Body of pancreas (tissue), 4 donors: ENCODE measurements at regions not wholly inside any gene's neighbourhood (a gene's known extent, or its start where the extent isn't known, plus 50 kb on each side); places are given as distances from the start of the nearest gene placed in this dataset.

Source experiments
- ATAC-seq: fragments of 150-250 bp; one replicate; pipeline ENCODE4 v1.9.1; 2016
- DNase-seq, 4 donors: peaks; one replicate each; pipeline ENCODE4 v3.0.0-alpha.2; 2019
- H3K27ac ChIP-seq, 4 donors: fragments of 200-600 bp; sonication (generic); 1 replicate in 3 of 4; 2 replicates in 1 of 4; pipeline versions ENCODE4 v1.5.1 to v1.6.1; 2016 to 2019; ENCODE audit warnings: mild to moderate bottlenecking in 1 of 4, mixed read lengths in 1 of 4, moderate library complexity in 1 of 4
- H3K27me3 ChIP-seq, 2 donors: fragments of 200-600 bp; sonication (generic); one replicate each; pipeline ENCODE4 v1.6.0; 2016; ENCODE audit warnings: mild to moderate bottlenecking in 1 of 2
- H3K36me3 ChIP-seq, 2 donors: fragments of 200-600 bp; sonication (generic); replicated peaks in 1 of 2; 2 replicates each; pipeline ENCODE4 v1.5.1; 2016; ENCODE audit warnings: low read depth in 2 of 2; ENCODE audit not compliant: insufficient read depth in 1 of 2
- H3K4me1 ChIP-seq: fragments of 200-600 bp; sonication (generic); one replicate; pipeline ENCODE4 v1.6.0; 2016
- H3K4me3 ChIP-seq, 2 donors: fragments of 200-600 bp; sonication (generic); 1 replicate in 1 of 2; 2 replicates in 1 of 2; pipeline ENCODE4 v1.5.1; 2016 to 2019
- H3K9me3 ChIP-seq, 3 donors: fragments of 200-600 bp; sonication (generic); 1 replicate in 2 of 3; 2 replicates in 1 of 3; pipeline ENCODE4 v1.5.1; 2016
- CTCF ChIP-seq, 7 experiments: fragments of 450-650 bp in 4 of 7; fragments of 200-600 bp in 3 of 7; sonication (generic) in 3 of 7; IDR thresholded peaks; one replicate each; pipeline ENCODE4 v1.5.1; 2016 to 2019; ENCODE audit warnings: antibody characterized with exemption in 7 of 7
- POLR2A ChIP-seq, 3 donors: fragments of 450-650 bp; IDR thresholded peaks; one replicate each; pipeline ENCODE4 v1.6.1; 2016; ENCODE audit warnings: antibody characterized with exemption in 3 of 3, mild to moderate bottlenecking in 2 of 3
- WGBS, 2 donors: methylation state at CpG; one replicate each; pipeline ENCODE4 v1.1.5; 2017; 5-methylcytosine and 5-hydroxymethylcytosine counted together
- intact Hi-C: fragments of 100-400 bp; cut with DNase I; formaldehyde crosslinking; loops from one replicate; pipeline ENCODE4 v1.15.1; 2023

GRCh38 chrX:45769761-45770582, 569.3 kb upstream of the DIPK2B start:
- WGBS, 2 donors = 0% methylated on average over 11 to 15 of the region's 18 CpGs
- H3K4me1 ChIP-seq = peaks cover 14% of the 10 kb centered on the region
- H3K9me3 ChIP-seq = no peaks in the 10 kb centered on the region
- no peaks in the 10 kb centered on the region for H3K27me3 ChIP-seq
- H3K36me3 ChIP-seq = no peaks in the 10 kb centered on the region
- intact Hi-C loops = no loop called here
- H3K4me3 ChIP-seq = no peak overlapping the region
- TF ChIP-seq CTCF (IDR thresholded peaks at IDR 0.05) (no peak), POLR2A (IDR thresholded peaks at IDR 0.05) (peak in 2 of 3 donors; percentile 54 to 57)
- peak overlapping the region; percentile 56 to 83 (median 72) for H3K27ac ChIP-seq
- DNase-seq (peak; percentile 46 to 77 (median 70)), ATAC-seq (peak; percentile 87)

GRCh38 chrX:45768666-45769236, 568.1 kb upstream of the DIPK2B start:
- H3K27me3 ChIP-seq = no peaks in the 10 kb centered on the region
- H3K27ac ChIP-seq = peak overlapping the region; percentile 56 to 83 (median 72)
- DNase-seq (no peak), ATAC-seq (no peak)
- intact Hi-C loops = no loop called here
- no peak for TF ChIP-seq CTCF (IDR thresholded peaks at IDR 0.05)
- TF ChIP-seq POLR2A (IDR thresholded peaks at IDR 0.05) = no peak
- no peaks in the 10 kb centered on the region for H3K9me3 ChIP-seq
- WGBS, 2 donors = 18 to 49% methylated on average over 6 of the region's 6 CpGs
- H3K4me3 ChIP-seq = no peak overlapping the region
- peaks cover 14% of the 10 kb centered on the region for H3K4me1 ChIP-seq
- no peaks in the 10 kb centered on the region for H3K36me3 ChIP-seq

- WGBS, 2 donors = 12 to 58% methylated on average over 3 of the region's 3 CpGs
- Histone ChIP-seq H3K4me1 (peaks cover 14% of the 10 kb centered on the region), H3K27ac (peak overlapping the region in 3 of 4 donors; percentile 0 to 83 (median 30)), H3K27me3 (no peaks in the 10 kb centered on the region), H3K36me3 (no peaks in the 10 kb centered on the region), H3K9me3 (no peaks in the 10 kb centered on the region), H3K4me3 (no peak overlapping the region)
- DNase-seq (no peak), ATAC-seq (no peak)
- intact Hi-C loops = no loop called here
- no peak for TF ChIP-seq CTCF (IDR thresholded peaks at IDR 0.05)
- TF ChIP-seq POLR2A (IDR thresholded peaks at IDR 0.05) = no peak
Measured at GRCh38 chrX:45766981-45767501, 566.4 kb upstream of the DIPK2B start.

- H3K27ac ChIP-seq = peak overlapping the region in 1 of 4 donors; percentile 21
- 41 to 68% methylated on average over 2 to 4 of the region's 4 CpGs for WGBS, 2 donors
Measured at GRCh38 chrX:45765767-45766166, 565.1 kb upstream of the DIPK2B start.

More at GRCh38 chrX:45765767-45766166, 565.1 kb upstream of the DIPK2B start:
- Histone ChIP-seq H3K27me3 (no peaks in the 10 kb centered on the region), H3K9me3 (no peaks in the 10 kb centered on the region), H3K4me1 (peaks cover 4% of the 10 kb centered on the region), H3K36me3 (no peaks in the 10 kb centered on the region), H3K4me3 (no peak overlapping the region)
- TF ChIP-seq CTCF (IDR thresholded peaks at IDR 0.05) = no peak
- no peak for TF ChIP-seq POLR2A (IDR thresholded peaks at IDR 0.05)
- intact Hi-C loops = no loop called here
- DNase-seq (no peak), ATAC-seq (no peak)
